ENCODE measurements at regions not wholly inside any gene's neighbourhood (a gene's known extent, or its start where the extent isn't known, plus 50 kb on each side); places are given as distances from the start of the nearest gene placed in this dataset.

GRCh38 chr5:168120401-168121137 lies 170.9 kb upstream of the WWC1 start:
- no peaks in the 10 kb centered on the region for H3K27me3 ChIP-seq (ENCODE audit: control insufficient read depth, extremely low read depth, insufficient read depth, low read length)
- no peaks in the 10 kb centered on the region for H4K20me1 ChIP-seq (ENCODE audit: control insufficient read depth, extremely low read depth, insufficient read depth, low read length)
- H3K9ac ChIP-seq (ENCODE audit: control insufficient read depth, extremely low read depth, insufficient read depth, low read length), result no peak overlapping the region
- TF ChIP-seq CTCF (optimal IDR thresholded peaks at IDR 0.05 in 1 of 3, IDR thresholded peaks at IDR 0.05 in 1 of 3, conservative IDR thresholded peaks at IDR 0.05 in 1 of 3; ENCODE audit: extremely low read depth in 1 of 3, insufficient read depth in 2 of 3, low read length in 3 of 3) (no peak), EZH2 (IDR thresholded peaks at IDR 0.05; ENCODE audit: low read length) (no peak)
- dilution Hi-C loops (cut with MboI; ENCODE audit: extremely low pct_ligation_motif_present, low sequenced_read_pairs), result no loop called here
- DNase-seq (ENCODE audit: low read depth, low spot score) (no peak), FAIRE-seq (no peak)
- no peak overlapping the region for H3K4me2 ChIP-seq (ENCODE audit: control insufficient read depth, extremely low read depth, insufficient read depth, low read depth, low read length)
- no peak overlapping the region for H3K4me3 ChIP-seq (ENCODE audit: control insufficient read depth in 2 of 3, extremely low read depth in 1 of 3, insufficient read depth in 2 of 3, low read depth in 1 of 3, low read length in 3 of 3)
- H3K79me2 ChIP-seq (ENCODE audit: control insufficient read depth, insufficient read depth, low read length), result no peaks in the 10 kb centered on the region
- H2AFZ ChIP-seq (ENCODE audit: control insufficient read depth, low read length), result no peak overlapping the region
- no peaks in the 10 kb centered on the region for H3K9me1 ChIP-seq (ENCODE audit: control insufficient read depth, extremely low read depth, insufficient read depth, low read length)
- no peak overlapping the region for H3K27ac ChIP-seq (ENCODE audit: control insufficient read depth, insufficient read depth, low read length)
- no peaks in the 10 kb centered on the region for H3K4me1 ChIP-seq (ENCODE audit: control insufficient read depth, extremely low read depth, insufficient read depth, low read length)
- peaks cover 18 to 23% of the 10 kb centered on the region in 2 experiments for H3K36me3 ChIP-seq (ENCODE audit: control insufficient read depth in 2 of 2, extremely low read depth in 1 of 2, insufficient read depth in 2 of 2, low read length in 2 of 2)
- no peaks in the 10 kb centered on the region for H3K9me3 ChIP-seq (ENCODE audit: control insufficient read depth, low read depth, low read length)

DNA sequence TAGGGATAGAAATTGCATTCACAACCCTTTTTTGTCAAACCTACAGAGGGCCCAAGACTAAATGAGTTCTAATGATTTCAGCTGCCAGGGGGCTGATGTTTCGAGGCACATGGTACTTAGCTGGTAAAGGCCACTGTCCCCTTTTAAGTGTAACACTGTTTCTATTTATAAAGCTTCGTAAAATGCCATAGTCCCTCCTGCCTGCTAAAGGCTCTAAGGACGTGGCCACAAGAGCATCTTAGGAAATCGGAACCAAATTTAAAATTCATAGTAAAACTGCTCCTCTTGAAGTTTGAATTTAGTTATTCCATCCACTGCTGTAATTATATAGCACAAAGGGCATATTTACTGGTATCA lies 170.3 kb upstream of the WWC1 start:
- Histone ChIP-seq H3K36me3 (ENCODE audit: control insufficient read depth in 2 of 2, extremely low read depth in 1 of 2, insufficient read depth in 2 of 2, low read length in 2 of 2) (peaks cover 20 to 25% of the 10 kb centered on the region in 2 experiments), H4K20me1 (ENCODE audit: control insufficient read depth, extremely low read depth, insufficient read depth, low read length) (no peaks in the 10 kb centered on the region), H2AFZ (ENCODE audit: control insufficient read depth, low read length) (no peak overlapping the region), H3K9me1 (ENCODE audit: control insufficient read depth, extremely low read depth, insufficient read depth, low read length) (no peaks in the 10 kb centered on the region), H3K4me1 (ENCODE audit: control insufficient read depth, extremely low read depth, insufficient read depth, low read length) (no peaks in the 10 kb centered on the region), H3K9me3 (ENCODE audit: control insufficient read depth, low read depth, low read length) (no peaks in the 10 kb centered on the region), H3K9ac (ENCODE audit: control insufficient read depth, extremely low read depth, insufficient read depth, low read length) (no peak overlapping the region), H3K27me3 (ENCODE audit: control insufficient read depth, extremely low read depth, insufficient read depth, low read length) (no peaks in the 10 kb centered on the region), H3K4me3 (ENCODE audit: control insufficient read depth in 2 of 3, extremely low read depth in 1 of 3, insufficient read depth in 2 of 3, low read depth in 1 of 3, low read length in 3 of 3) (no peak overlapping the region), H3K79me2 (ENCODE audit: control insufficient read depth, insufficient read depth, low read length) (no peaks in the 10 kb centered on the region), H3K27ac (ENCODE audit: control insufficient read depth, insufficient read depth, low read length) (no peak overlapping the region), H3K4me2 (ENCODE audit: control insufficient read depth, extremely low read depth, insufficient read depth, low read depth, low read length) (no peak overlapping the region)
- dilution Hi-C loops (cut with MboI; ENCODE audit: extremely low pct_ligation_motif_present, low sequenced_read_pairs), result no loop called here
- no peak for FAIRE-seq
- TF ChIP-seq EZH2 (IDR thresholded peaks at IDR 0.05; ENCODE audit: low read length), result no peak
- no peak for TF ChIP-seq CTCF (optimal IDR thresholded peaks at IDR 0.05 in 1 of 3, IDR thresholded peaks at IDR 0.05 in 1 of 3, conservative IDR thresholded peaks at IDR 0.05 in 1 of 3; ENCODE audit: extremely low read depth in 1 of 3, insufficient read depth in 2 of 3, low read length in 3 of 3)
- DNase-seq (ENCODE audit: low read depth, low spot score), result no peak

Measured in keratinocyte (primary cell).